Endothelial cell of umbilical vein (primary cell): ENCODE measurements at regions not wholly inside any gene's neighbourhood (a gene's known extent, or its start where the extent isn't known, plus 50 kb on each side); places are given as distances from the start of the nearest gene placed in this dataset.

Experiments
- BruUV-seq: library from RNA; stranded (reverse); fragments of 400-500 nt; replicated peaks from 2 replicates; lab custom pipeline; 2021; lab: Mats Ljungman, UMichigan
- CTCF ChIA-PET: fragments of 300-600, 350-600 bp; sonication (Branson Sonifier 250); formaldehyde crosslinking; loops from one replicate; lab custom pipeline; 2021; ENCODE audit warnings: antibody characterized with exemption, inconsistent platforms; lab: Charles Lee
- POLR2A ChIA-PET: fragments of 300-600, 350-600 bp; sonication (Branson Sonifier 250); formaldehyde crosslinking; loops from one replicate; lab custom pipeline; 2021; ENCODE audit warnings: antibody characterized with exemption, inconsistent platforms; lab: Charles Lee
- DNase-seq: peaks from one replicate; pipeline ENCODE4 v3.0.0-alpha.2; 2011; ENCODE audit warnings: low read depth, low spot score
- FAIRE-seq: peaks from 2 replicates; lab custom pipeline; 2011; peaks lifted over from hg19 to GRCh38; lab: Jason Lieb, UNC
- H2AFZ ChIP-seq: 2 replicates; pipeline ENCODE4 v1.6.0; 2012; ENCODE audit warnings: low read depth, low read length, control low read depth, inconsistent platforms
- H3K27ac ChIP-seq: 2 replicates; pipeline ENCODE4 v1.5.1; 2011; ENCODE audit warnings: low read depth, mild to moderate bottlenecking, control low read depth, low read length, moderate library complexity; ENCODE audit not compliant: insufficient read depth
- H3K27me3 ChIP-seq, 2 experiments: 2 replicates each; pipeline versions ENCODE4 v1.6.0 to v1.6.1; 2011; ENCODE audit warnings: low read length in 2 of 2, mixed read lengths in 1 of 2; ENCODE audit not compliant: control insufficient read depth in 2 of 2, insufficient read depth in 2 of 2
- H3K36me3 ChIP-seq, 2 experiments: 2 replicates in 1 of 2; 3 replicates in 1 of 2; pipeline ENCODE4 v1.5.1; 2011; ENCODE audit warnings: low read length in 2 of 2, mild to moderate bottlenecking in 1 of 2, moderate library complexity in 1 of 2; ENCODE audit not compliant: control insufficient read depth in 2 of 2, insufficient read depth in 2 of 2; ENCODE audit errors: extremely low read depth in 1 of 2
- H3K4me1 ChIP-seq: 3 replicates; pipeline ENCODE4 v1.5.1; 2011; ENCODE audit warnings: mild to moderate bottlenecking, low read length; ENCODE audit not compliant: control insufficient read depth, insufficient read depth; ENCODE audit errors: extremely low read depth
- H3K4me2 ChIP-seq: 2 replicates; pipeline ENCODE4 v1.6.1; 2011; ENCODE audit warnings: low read length, control low read depth, mixed read lengths; ENCODE audit not compliant: insufficient read depth
- H3K4me3 ChIP-seq, 3 experiments: fragments of 200-600 bp in 1 of 3; sonication (generic), shearing (Covaris generic) in 1 of 3; replicated peaks in 1 of 3; 2 replicates each; pipeline ENCODE4 v1.5.1; 2011 to 2016; ENCODE audit warnings: control low read depth in 3 of 3, low read length in 3 of 3, mild to moderate bottlenecking in 2 of 3, inconsistent platforms in 1 of 3, low read depth in 1 of 3, moderate library complexity in 1 of 3; ENCODE audit not compliant: insufficient read depth in 1 of 3
- H3K79me2 ChIP-seq: 2 replicates; pipeline ENCODE4 v1.6.0; 2012; ENCODE audit warnings: low read length, inconsistent platforms; ENCODE audit not compliant: control insufficient read depth, insufficient read depth
- H3K9ac ChIP-seq: replicated peaks from 2 replicates; pipeline ENCODE3; 2011; ENCODE audit warnings: low read length, control low read depth; ENCODE audit not compliant: insufficient read depth; ENCODE audit errors: extremely low read depth
- H3K9me1 ChIP-seq: replicated peaks from 3 replicates; pipeline ENCODE4 v1.6.0; 2011; ENCODE audit warnings: mild to moderate bottlenecking, low read length; ENCODE audit not compliant: control insufficient read depth, insufficient read depth; ENCODE audit errors: extremely low read depth
- H3K9me3 ChIP-seq: replicated peaks from 2 replicates; pipeline ENCODE4 v1.5.1; 2012; ENCODE audit warnings: low read length, inconsistent platforms; ENCODE audit not compliant: control insufficient read depth, insufficient read depth
- H4K20me1 ChIP-seq: replicated peaks from 2 replicates; pipeline ENCODE3; 2011; ENCODE audit warnings: mild to moderate bottlenecking, low read length; ENCODE audit not compliant: control insufficient read depth, insufficient read depth; ENCODE audit errors: extremely low read depth
- CTCF ChIP-seq, 2 donors: IDR thresholded peaks; 1 replicate in 1 of 2; 2 replicates in 1 of 2; pipeline ENCODE4 v1.5.1; 2011; ENCODE audit warnings: low read length in 2 of 2, mild to moderate bottlenecking in 2 of 2, moderate library complexity in 2 of 2, control low read depth in 1 of 2, inconsistent platforms in 1 of 2, low read depth in 1 of 2; ENCODE audit not compliant: insufficient read depth in 1 of 2; ENCODE audit errors: extremely low read depth in 1 of 2
- EZH2 ChIP-seq: IDR thresholded peaks from 2 replicates; pipeline ENCODE4 v1.6.1; 2012; ENCODE audit warnings: borderline replicate concordance, low read depth, mild to moderate bottlenecking, moderate library complexity, low read length, inconsistent platforms; ENCODE audit not compliant: severe bottlenecking
- FOS ChIP-seq: IDR thresholded peaks from 2 replicates; pipeline ENCODE4 v1.6.1; 2011; ENCODE audit warnings: mild to moderate bottlenecking, low read length, moderate library complexity, borderline replicate concordance; ENCODE audit not compliant: insufficient read depth
- GATA2 ChIP-seq: IDR thresholded peaks from 2 replicates; pipeline ENCODE4 v1.7.0; 2011; ENCODE audit warnings: low read depth, mild to moderate bottlenecking, moderate library complexity, mixed read lengths, low read length; ENCODE audit not compliant: insufficient read length, insufficient read depth
- JUN ChIP-seq: IDR thresholded peaks from 2 replicates; pipeline ENCODE4 v1.6.1; 2011; ENCODE audit warnings: borderline replicate concordance, low read depth; ENCODE audit not compliant: insufficient read length, insufficient read depth
- MAX ChIP-seq: IDR thresholded peaks from 2 replicates; pipeline ENCODE4 v1.6.1; 2011; ENCODE audit not compliant: insufficient read depth, insufficient read length
- MYC ChIP-seq: IDR thresholded peaks from one replicate; pipeline ENCODE4 v1.6.1; 2011; ENCODE audit warnings: mild to moderate bottlenecking, low read depth, low read length
- POLR2A ChIP-seq: IDR thresholded peaks from 2 replicates; pipeline ENCODE4 v1.6.1; 2012; ENCODE audit warnings: low read depth, mild to moderate bottlenecking, control low read depth, low read length
- POLR2AphosphoS5 ChIP-seq: IDR thresholded peaks from 2 replicates; pipeline ENCODE4 v1.6.1; 2012; ENCODE audit warnings: low read depth, mild to moderate bottlenecking, control low read depth, low read length, moderate library complexity; ENCODE audit not compliant: insufficient read depth
- dilution Hi-C: fragments of 300-500 bp; cut with MboI; formaldehyde crosslinking; loops from one replicate; pipeline ENCODE4 v1.15.0; 2019; ENCODE audit warnings: low sequenced_read_pairs; ENCODE audit not compliant: extremely low pct_ligation_motif_present
- intact Hi-C: fragments of 100-400 bp; cut with micrococcal nuclease; formaldehyde crosslinking; loops from one replicate; pipeline ENCODE4 v1.10.0; 2022

GRCh38 chr6:98041056-98041455 is 758.0 kb upstream of the MMS22L start:
- no peak overlapping the region for H3K9ac ChIP-seq
- dilution Hi-C loops (no loop called here), intact Hi-C loops (no loop called here)
- no peaks in the 10 kb centered on the region for H3K27me3 ChIP-seq
- ChIA-PET POLR2A (no interaction called here), CTCF (no interaction called here)
- no peak overlapping the region for H3K27ac ChIP-seq
- H3K4me1 ChIP-seq = no peaks in the 10 kb centered on the region
- no peaks in the 10 kb centered on the region for H3K36me3 ChIP-seq
- no peaks in the 10 kb centered on the region for H4K20me1 ChIP-seq
- no peaks in the 10 kb centered on the region for H3K9me1 ChIP-seq
- H2AFZ ChIP-seq = no peak overlapping the region
- H3K9me3 ChIP-seq = no peaks in the 10 kb centered on the region
- H3K4me3 ChIP-seq = no peak overlapping the region
- H3K79me2 ChIP-seq = no peaks in the 10 kb centered on the region
- FAIRE-seq (no peak), DNase-seq (no peak)
- no TSS peak for BruUV-seq
- TF ChIP-seq FOS (no peak), GATA2 (no peak)
- no peak overlapping the region for H3K4me2 ChIP-seq

GRCh38 chr6:98041921-98042320 is 758.9 kb upstream of the MMS22L start:
- CTCF ChIA-PET = no interaction called here
- POLR2A ChIA-PET = no interaction called here

More at GRCh38 chr6:98041921-98042320, 758.9 kb upstream of the MMS22L start:
- no peak overlapping the region for H3K27ac ChIP-seq
- DNase-seq (no peak), FAIRE-seq (no peak)
- H2AFZ ChIP-seq = no peak overlapping the region
- H3K9me1 ChIP-seq = no peaks in the 10 kb centered on the region
- BruUV-seq = no TSS peak
- no peak overlapping the region for H3K9ac ChIP-seq
- no peaks in the 10 kb centered on the region for H3K9me3 ChIP-seq
- no peak overlapping the region for H3K4me2 ChIP-seq
- TF ChIP-seq POLR2AphosphoS5 = no peak
- TF ChIP-seq CTCF (IDR thresholded peaks at IDR 0.05; ENCODE audit: extremely low read depth in 1 of 2, insufficient read depth in 1 of 2, low read depth in 1 of 2, low read length in 2 of 2) = no peak
- TF ChIP-seq EZH2 = no peak
- TF ChIP-seq MAX = no peak
- no peak for TF ChIP-seq FOS
- no peak for TF ChIP-seq GATA2
- TF ChIP-seq MYC = no peak
- TF ChIP-seq POLR2A = no peak
- no peak for TF ChIP-seq JUN
- no peaks in the 10 kb centered on the region for H4K20me1 ChIP-seq
- no peaks in the 10 kb centered on the region for H3K27me3 ChIP-seq
- no peak overlapping the region for H3K4me3 ChIP-seq
- no peaks in the 10 kb centered on the region for H3K79me2 ChIP-seq
- intact Hi-C loops (no loop called here), dilution Hi-C loops (no loop called here)
- no peaks in the 10 kb centered on the region for H3K4me1 ChIP-seq
- no peaks in the 10 kb centered on the region for H3K36me3 ChIP-seq
